Pancreas (tissue), 10 donors: ENCODE measurements at regions not wholly inside any gene's neighbourhood (a gene's known extent, or its start where the extent isn't known, plus 50 kb on each side); places are given as distances from the start of the nearest gene placed in this dataset.

Experiments used
- ATAC-seq, 4 donors: fragments of 200-7000 bp; cut with Tn5 transposase; one replicate each; pipeline versions ENCODE4 v1.8.0 to v1.9.1; 2020; ENCODE audit warnings: mild to moderate bottlenecking in 4 of 4, moderate library complexity in 4 of 4
- DNase-seq, 6 donors: peaks; one replicate each; pipeline ENCODE4 v3.0.0-alpha.2; 2020
- FAIRE-seq: peaks from 2 replicates; lab custom pipeline; 2012; peaks lifted over from hg19 to GRCh38; lab: Jason Lieb, UNC
- H3K27ac ChIP-seq, 4 donors: fragments of 200-600 bp; sonication (generic); 1 replicate in 3 of 4; 2 replicates in 1 of 4; pipeline versions ENCODE4 v1.5.0 to v1.8.0; 2020
- H3K27me3 ChIP-seq, 4 donors: fragments of 200-600 bp; one replicate each; pipeline ENCODE4 v1.8.0; 2021
- H3K36me3 ChIP-seq, 3 donors: fragments of 200-600 bp; sonication (generic) in 1 of 3; one replicate each; pipeline versions ENCODE4 v1.5.0 to v1.8.0; 2020 to 2021
- H3K4me1 ChIP-seq, 3 donors: fragments of 200-600 bp; one replicate each; pipeline ENCODE4 v1.8.0; 2021
- H3K4me3 ChIP-seq, 4 donors: fragments of 200-600 bp; sonication (generic) in 2 of 4; one replicate each; pipeline versions ENCODE4 v1.5.0 to v1.8.0; 2020 to 2021
- H3K9me3 ChIP-seq, 4 donors: fragments of 200-600 bp; one replicate each; pipeline ENCODE4 v1.8.0; 2021
- CTCF ChIP-seq, 4 donors: fragments of 200-600 bp; sonication (generic) in 3 of 4; IDR thresholded peaks; one replicate each; pipeline versions ENCODE4 v1.5.0 to v1.8.0; 2021; ENCODE audit warnings: antibody characterized with exemption in 4 of 4
- WGBS, 2 donors: extraction: QIAGEN DNeasy Blood & Tissue Kit; methylation state at CpG; one replicate each; pipeline ENCODE4 v1.1.7; 2013; 5-methylcytosine and 5-hydroxymethylcytosine counted together
- intact Hi-C, 3 donors: fragments of 100-400 bp; cut with DNase I; formaldehyde crosslinking; loops; one replicate each; pipeline versions ENCODE4 v1.11.1 to v1.14.2; 2022
- donor health status: healthy with polysubstance abuse.
- donor health status: DM: no; HTN: no; CAD: no; lungs with moderate emphysema.
- donor health status: DM: no; HTN: no; CAD: no.
- donor health status: control.
- donor health status: control.
- donor health status: Bipolar disorder and iron deficiency.
- donor health status: DM: yes; HTN: yes; CAD: no.
- donor health status: DM: no; HTN: no; CAD: no.
- donor health status: DM: no; HTN: no; CAD: no.
- donor health status: DM: yes; HTN: yes; CAD: no.

- TF ChIP-seq CTCF (IDR thresholded peaks at IDR 0.05), result no peak
- ATAC-seq (no peak), DNase-seq (no peak), FAIRE-seq (no peak)
- Histone ChIP-seq H3K4me3 (no peak overlapping the region), H3K27me3 (no peaks in the 10 kb centered on the region), H3K27ac (no peak overlapping the region), H3K9me3 (no peaks in the 10 kb centered on the region), H3K36me3 (no peaks in the 10 kb centered on the region), H3K4me1 (no peaks in the 10 kb centered on the region)
- intact Hi-C loops, result no loop called here
- WGBS, 2 donors, result 72 to 78% methylated on average over 2 of the region's 2 CpGs
Measured at GRCh38 chr20:39830903-39831302, 858.1 kb downstream of the MAFB start.

- H3K4me3 ChIP-seq, result no peak overlapping the region
- DNase-seq (no peak), FAIRE-seq (no peak), ATAC-seq (no peak)
- no peaks in the 10 kb centered on the region for H3K27me3 ChIP-seq
- WGBS, 2 donors, result 42 to 55% methylated on average over 3 of the region's 3 CpGs
- H3K9me3 ChIP-seq, result no peaks in the 10 kb centered on the region
- no peaks in the 10 kb centered on the region for H3K4me1 ChIP-seq
- no peak overlapping the region for H3K27ac ChIP-seq
- TF ChIP-seq CTCF (IDR thresholded peaks at IDR 0.05), result no peak
- intact Hi-C loops, result no loop called here
- H3K36me3 ChIP-seq, result no peaks in the 10 kb centered on the region
Measured at GRCh38 chr20:39829661-39830060, 859.4 kb downstream of the MAFB start.

GRCh38 chr20:39829256-39829655 lies 859.8 kb downstream of the MAFB start:
- Histone ChIP-seq H3K36me3 (no peaks in the 10 kb centered on the region), H3K27me3 (no peaks in the 10 kb centered on the region), H3K4me3 (no peak overlapping the region), H3K27ac (no peak overlapping the region), H3K4me1 (no peaks in the 10 kb centered on the region), H3K9me3 (no peaks in the 10 kb centered on the region)
- intact Hi-C loops, result no loop called here
- DNase-seq (no peak), ATAC-seq (no peak), FAIRE-seq (no peak)
- 37 to 38% methylated on average over 3 of the region's 3 CpGs for WGBS, 2 donors
- no peak for TF ChIP-seq CTCF (IDR thresholded peaks at IDR 0.05)

- FAIRE-seq, result no peak
- TF ChIP-seq CTCF (IDR thresholded peaks at IDR 0.05), result no peak
- no peak for DNase-seq
- intact Hi-C loops, result no loop called here
- H3K9me3 ChIP-seq, result no peaks in the 10 kb centered on the region
- H3K27ac ChIP-seq, result no peak overlapping the region
- no peaks in the 10 kb centered on the region for H3K4me1 ChIP-seq
- H3K4me3 ChIP-seq, result no peak overlapping the region
- no peaks in the 10 kb centered on the region for H3K36me3 ChIP-seq
- no peak for ATAC-seq
- WGBS, 2 donors, result 44 to 60% methylated on average over 3 of the region's 3 CpGs
- H3K27me3 ChIP-seq, result no peaks in the 10 kb centered on the region
Measured at GRCh38 chr20:39825950-39826349, 863.1 kb downstream of the MAFB start.

GRCh38 chr20:39825524-39825923 lies 863.4 kb downstream of the DHX35 start:
- ATAC-seq (no peak), DNase-seq (no peak), FAIRE-seq (no peak)
- no peaks in the 10 kb centered on the region for H3K27me3 ChIP-seq
- TF ChIP-seq CTCF (IDR thresholded peaks at IDR 0.05), result no peak
- no peak overlapping the region for H3K27ac ChIP-seq
- H3K4me1 ChIP-seq, result no peaks in the 10 kb centered on the region
- intact Hi-C loops, result no loop called here
- H3K4me3 ChIP-seq, result no peak overlapping the region
- no peaks in the 10 kb centered on the region for H3K36me3 ChIP-seq
- no peaks in the 10 kb centered on the region for H3K9me3 ChIP-seq
- WGBS, 2 donors, result 70 to 85% methylated on average over 3 of the region's 3 CpGs
